ENCODE measurements at regions not wholly inside any gene's neighbourhood (a gene's known extent, or its start where the extent isn't known, plus 50 kb on each side); places are given as distances from the start of the nearest gene placed in this dataset.

DNA sequence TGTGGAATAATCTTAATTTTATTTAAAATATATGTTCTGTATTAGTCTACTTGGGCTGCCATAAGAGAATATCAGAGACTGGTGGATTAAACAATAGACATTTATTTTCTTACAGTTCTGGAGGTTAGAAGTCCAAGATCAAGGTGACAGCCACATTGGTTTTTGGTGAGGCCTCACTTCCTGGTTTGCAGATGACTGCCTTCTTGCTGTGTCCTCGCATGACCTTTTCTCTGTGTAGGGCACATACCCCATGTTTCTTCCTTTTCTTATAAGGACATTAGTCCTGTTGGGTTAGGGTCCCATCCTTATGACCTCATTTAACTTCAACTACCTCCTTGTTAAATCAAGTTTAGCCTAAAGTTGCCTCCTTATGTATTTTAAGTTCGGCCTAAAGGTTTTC lies 202.7 kb upstream of the MPPED2 start:
- TF ChIP-seq, protein P1, sequence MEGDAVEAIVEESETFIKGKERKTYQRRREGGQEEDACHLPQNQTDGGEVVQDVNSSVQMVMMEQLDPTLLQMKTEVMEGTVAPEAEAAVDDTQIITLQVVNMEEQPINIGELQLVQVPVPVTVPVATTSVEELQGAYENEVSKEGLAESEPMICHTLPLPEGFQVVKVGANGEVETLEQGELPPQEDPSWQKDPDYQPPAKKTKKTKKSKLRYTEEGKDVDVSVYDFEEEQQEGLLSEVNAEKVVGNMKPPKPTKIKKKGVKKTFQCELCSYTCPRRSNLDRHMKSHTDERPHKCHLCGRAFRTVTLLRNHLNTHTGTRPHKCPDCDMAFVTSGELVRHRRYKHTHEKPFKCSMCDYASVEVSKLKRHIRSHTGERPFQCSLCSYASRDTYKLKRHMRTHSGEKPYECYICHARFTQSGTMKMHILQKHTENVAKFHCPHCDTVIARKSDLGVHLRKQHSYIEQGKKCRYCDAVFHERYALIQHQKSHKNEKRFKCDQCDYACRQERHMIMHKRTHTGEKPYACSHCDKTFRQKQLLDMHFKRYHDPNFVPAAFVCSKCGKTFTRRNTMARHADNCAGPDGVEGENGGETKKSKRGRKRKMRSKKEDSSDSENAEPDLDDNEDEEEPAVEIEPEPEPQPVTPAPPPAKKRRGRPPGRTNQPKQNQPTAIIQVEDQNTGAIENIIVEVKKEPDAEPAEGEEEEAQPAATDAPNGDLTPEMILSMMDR (conservative IDR thresholded peaks at IDR 0.05; ENCODE audit: control insufficient read depth, insufficient read depth, low read depth, low read length): no peak
- no peak overlapping the region for H3K4me3 ChIP-seq (ENCODE audit: control insufficient read depth, low read depth, low read length)
- DNase-seq (ENCODE audit: low read depth): no peak

DNA sequence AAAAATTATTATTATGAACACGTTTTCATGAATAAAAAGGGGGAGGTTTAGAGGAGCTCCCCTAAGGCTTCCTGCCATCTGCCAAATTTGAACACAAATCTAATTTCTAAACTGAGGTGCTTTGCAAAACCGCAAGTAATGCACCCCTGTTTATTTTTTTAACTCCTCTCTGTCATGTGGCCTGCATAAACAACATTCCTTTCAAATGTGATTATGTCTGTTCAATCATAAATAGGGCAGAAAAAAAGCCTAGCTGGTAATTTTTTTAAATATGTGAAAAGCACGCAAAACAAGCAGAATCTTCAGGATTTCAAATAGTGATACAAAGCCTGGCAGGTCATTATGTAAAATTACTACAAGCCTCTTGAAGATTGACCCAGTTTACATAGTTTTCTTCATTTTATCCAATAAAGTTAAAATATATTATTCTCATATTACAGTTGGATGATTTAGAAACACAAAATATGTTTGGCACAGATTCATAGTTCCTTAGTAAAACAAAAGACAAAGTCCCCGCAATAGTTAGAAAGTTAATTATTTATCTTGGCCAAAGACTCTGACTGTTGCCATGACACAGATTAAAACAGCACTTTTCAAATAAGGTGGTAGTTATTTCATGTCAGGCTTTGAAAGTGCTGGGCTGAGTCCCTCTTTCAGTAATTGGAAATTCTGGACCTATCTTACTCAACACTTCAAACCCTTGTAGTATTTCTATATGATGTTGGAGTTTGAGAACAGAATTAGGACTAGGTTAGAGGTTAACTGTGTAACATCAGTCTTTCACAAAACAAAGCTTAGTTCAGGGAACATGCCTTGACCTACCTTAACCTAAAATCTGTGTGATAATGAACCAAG lies 200.3 kb upstream of the MPPED2 start:
- TF ChIP-seq, protein P1 (conservative IDR thresholded peaks at IDR 0.05; ENCODE audit: control insufficient read depth, insufficient read depth, low read depth, low read length): no peak
- DNase-seq (ENCODE audit: low read depth): no peak
- no peak overlapping the region for H3K4me3 ChIP-seq (ENCODE audit: control insufficient read depth, low read depth, low read length)

DNA sequence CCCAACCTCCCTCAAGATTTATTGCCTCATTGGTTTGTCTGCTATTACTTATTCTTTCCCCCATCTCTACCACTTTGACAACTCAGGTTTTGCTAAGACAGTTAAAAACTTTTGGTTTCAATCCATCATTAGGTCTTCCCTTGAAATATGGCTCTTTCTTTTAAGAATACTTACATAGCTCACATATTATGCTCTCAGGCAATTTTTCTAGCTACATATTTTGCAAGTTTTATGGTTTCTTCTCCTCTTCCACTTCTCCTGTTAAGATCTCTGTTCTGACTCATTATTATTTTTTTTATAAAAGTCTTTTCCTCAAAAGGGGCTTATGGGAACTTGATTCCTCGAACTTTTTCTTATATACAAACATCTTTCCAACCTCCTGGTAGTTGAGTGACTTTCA lies 192.4 kb upstream of the MPPED2 start:
- no peak overlapping the region for H3K4me3 ChIP-seq (ENCODE audit: control insufficient read depth, low read depth, low read length)
- TF ChIP-seq, protein P1 (conservative IDR thresholded peaks at IDR 0.05; ENCODE audit: control insufficient read depth, insufficient read depth, low read depth, low read length): no peak
- no peak for DNase-seq (ENCODE audit: low read depth)

DNA sequence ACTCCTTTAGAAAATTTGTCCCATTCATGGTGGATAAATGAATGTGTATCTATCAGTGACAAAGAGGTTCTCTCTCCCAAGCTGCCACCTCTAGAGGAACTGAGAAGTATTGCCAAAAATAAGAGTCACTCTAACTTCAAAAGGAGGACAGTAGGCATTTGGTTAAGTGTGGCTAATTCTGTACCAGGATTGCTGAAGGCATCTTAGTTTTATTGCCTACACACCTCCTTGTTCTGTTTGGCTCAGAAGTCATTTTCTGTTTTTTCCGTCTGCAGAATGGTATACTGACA lies 189.0 kb upstream of the MPPED2 start:
- TF ChIP-seq, protein P1 (conservative IDR thresholded peaks at IDR 0.05; ENCODE audit: control insufficient read depth, insufficient read depth, low read depth, low read length): no peak

DNA sequence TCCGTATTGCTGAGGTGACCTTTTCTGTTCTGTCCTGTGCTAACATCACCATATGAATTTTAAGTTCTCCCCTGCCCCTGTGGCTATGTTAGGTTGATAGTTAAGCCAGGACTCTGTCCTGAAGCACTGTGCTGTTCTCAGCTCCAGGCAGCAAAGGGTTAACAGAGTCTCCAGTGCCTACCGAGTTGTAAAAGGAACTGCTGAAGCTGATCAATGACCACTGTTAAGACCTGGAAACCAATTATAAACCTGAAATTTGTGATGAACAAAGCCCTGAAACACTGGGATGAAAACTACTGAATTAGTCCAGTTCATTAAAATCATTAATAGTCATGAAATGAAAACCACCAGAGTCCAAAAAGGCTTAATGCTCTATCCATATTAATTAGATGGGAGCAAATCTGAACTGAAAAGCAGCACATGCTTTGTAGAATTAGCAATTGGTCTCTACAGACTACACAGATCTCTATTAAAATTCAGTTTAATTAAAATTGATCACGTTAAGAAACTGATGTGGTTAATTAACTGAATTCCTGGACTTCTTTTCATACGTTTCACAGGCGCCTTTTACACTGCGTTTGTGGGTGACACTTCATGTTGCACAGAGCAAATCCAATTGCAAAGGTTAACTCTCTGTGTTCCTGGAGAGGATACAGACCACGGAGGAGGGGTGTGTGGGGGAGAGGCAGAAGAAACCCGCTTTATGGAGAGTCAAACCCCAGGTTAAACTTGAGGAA lies 188.5 kb upstream of the MPPED2 start:
- TF ChIP-seq, protein P1 (conservative IDR thresholded peaks at IDR 0.05; ENCODE audit: control insufficient read depth, insufficient read depth, low read depth, low read length): no peak
- H3K4me3 ChIP-seq (ENCODE audit: control insufficient read depth, low read depth, low read length): no peak overlapping the region
- no peak for DNase-seq (ENCODE audit: low read depth)

More for the DNA sequence above, 189.0 kb upstream of the MPPED2 start:
- DNase-seq (ENCODE audit: low read depth): no peak
- H3K4me3 ChIP-seq (ENCODE audit: control insufficient read depth, low read depth, low read length): no peak overlapping the region

DNA sequence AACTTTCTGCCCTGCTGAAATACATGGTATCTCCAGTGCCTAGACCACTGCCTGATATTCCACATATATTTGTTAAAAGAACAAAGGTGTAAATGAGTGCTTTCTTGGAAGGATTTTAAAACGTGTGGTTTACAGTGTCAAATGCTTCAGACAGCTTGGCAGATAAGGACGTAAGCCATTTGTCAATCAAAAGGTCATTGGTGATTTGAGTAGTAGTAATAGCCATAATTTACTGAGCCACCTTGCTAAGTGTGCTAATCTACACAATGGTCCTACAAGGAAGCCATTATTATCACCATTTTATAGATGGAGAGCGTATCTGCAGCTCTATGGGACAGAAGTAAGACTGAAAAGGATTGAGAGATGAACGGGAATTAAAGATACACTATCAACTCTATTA lies 186.8 kb upstream of the MPPED2 start:
- H3K4me3 ChIP-seq (ENCODE audit: control insufficient read depth, low read depth, low read length): no peak overlapping the region

More for the DNA sequence above, 186.8 kb upstream of the MPPED2 start:
- DNase-seq (ENCODE audit: low read depth): no peak
- TF ChIP-seq, protein P1 (conservative IDR thresholded peaks at IDR 0.05; ENCODE audit: control insufficient read depth, insufficient read depth, low read depth, low read length): no peak

Measured in fibroblast of mammary gland (primary cell).